Activated B cell treated with CpG ODN at 0.5 μM for 24 hours (primary cell): ENCODE measurements at regions not wholly inside any gene's neighbourhood (a gene's known extent, or its start where the extent isn't known, plus 50 kb on each side); places are given as distances from the start of the nearest gene placed in this dataset.

Experiments
- ATAC-seq: fragments of 200-7000 bp; cut with Tn5 transposase; one replicate; pipeline ENCODE4 v1.10.0; 2021; ENCODE audit warnings: low read depth, mild to moderate bottlenecking, moderate library complexity
- CTCF ChIA-PET: fragments of 350-600 bp; sonication (Branson Sonifier 250); formaldehyde crosslinking; loops from one replicate; lab custom pipeline; 2021; ENCODE audit warnings: antibody characterized with exemption; lab: Charles Lee
- POLR2A ChIA-PET: fragments of 350-600 bp; sonication (Branson Sonifier 250); formaldehyde crosslinking; loops from one replicate; lab custom pipeline; 2021; ENCODE audit warnings: antibody characterized with exemption; lab: Charles Lee
- DNase-seq: peaks from one replicate; pipeline ENCODE4 v3.0.0; 2022
- H3K27ac Mint-ChIP-seq: one replicate; pipeline ENCODE4 v1.8.0; 2020; ENCODE audit warnings: mixed read lengths
- H3K27me3 Mint-ChIP-seq: one replicate; pipeline ENCODE4 v1.8.0; 2021; ENCODE audit warnings: mixed read lengths
- H3K36me3 Mint-ChIP-seq: one replicate; pipeline ENCODE4 v1.8.0; 2021; ENCODE audit warnings: low read depth, mixed read lengths
- H3K4me1 Mint-ChIP-seq: one replicate; pipeline ENCODE4 v1.8.0; 2021; ENCODE audit warnings: mixed read lengths
- H3K4me3 Mint-ChIP-seq: one replicate; pipeline ENCODE4 v1.8.0; 2020; ENCODE audit warnings: mild to moderate bottlenecking, mixed read lengths
- H3K9me3 Mint-ChIP-seq: one replicate; pipeline ENCODE4 v1.8.0; 2020; ENCODE audit warnings: mixed read lengths
- CTCF ChIP-seq: fragments of 200-600 bp; IDR thresholded peaks from one replicate; pipeline ENCODE4 v1.8.0; 2022; ENCODE audit warnings: antibody characterized with exemption, mild to moderate bottlenecking
- intact Hi-C: fragments of 100-400 bp; cut with micrococcal nuclease; formaldehyde crosslinking; loops from one replicate; pipeline ENCODE4 v1.15.1; 2024

- H3K4me3 Mint-ChIP-seq: no peak overlapping the region
- peaks cover 4% of the 10 kb centered on the region for H3K4me1 Mint-ChIP-seq
- H3K27me3 Mint-ChIP-seq: peaks cover 3% of the 10 kb centered on the region
- no peaks in the 10 kb centered on the region for H3K36me3 Mint-ChIP-seq
- peaks cover 5% of the 10 kb centered on the region for H3K9me3 Mint-ChIP-seq
- TF ChIP-seq CTCF: no peak
- DNase-seq (no peak), ATAC-seq (no peak)
- H3K27ac Mint-ChIP-seq: no peak overlapping the region
- POLR2A ChIA-PET: no interaction called here
- intact Hi-C loops: no loop called here
- CTCF ChIA-PET: no interaction called here
Observed at GRCh38 chr1:88274431-88274830, 409.6 kb upstream of the PKN2 start.

- H3K4me3 Mint-ChIP-seq: no peak overlapping the region
- ATAC-seq: no peak
- TF ChIP-seq CTCF: no peak
- H3K36me3 Mint-ChIP-seq: no peaks in the 10 kb centered on the region
- H3K27ac Mint-ChIP-seq: no peak overlapping the region
- peaks cover 7% of the 10 kb centered on the region for H3K9me3 Mint-ChIP-seq
- ChIA-PET POLR2A (no interaction called here), CTCF (no interaction called here)
- intact Hi-C loops: no loop called here
- peaks cover 4% of the 10 kb centered on the region for H3K4me1 Mint-ChIP-seq
- DNase-seq: no peak
- H3K27me3 Mint-ChIP-seq: peaks cover 3% of the 10 kb centered on the region
Observed at GRCh38 chr1:88275259-88275862, 408.7 kb upstream of the PKN2 start.

GRCh38 chr1:88276163-88276562, 407.9 kb upstream of the PKN2 start:
- POLR2A ChIA-PET: no interaction called here
- H3K27ac Mint-ChIP-seq: no peak overlapping the region
- no peak for TF ChIP-seq CTCF
- H3K9me3 Mint-ChIP-seq: peaks cover 7% of the 10 kb centered on the region
- H3K36me3 Mint-ChIP-seq: no peaks in the 10 kb centered on the region
- H3K4me1 Mint-ChIP-seq: peaks cover 4% of the 10 kb centered on the region
- H3K4me3 Mint-ChIP-seq: no peak overlapping the region
- H3K27me3 Mint-ChIP-seq: no peaks in the 10 kb centered on the region
- DNase-seq (no peak), ATAC-seq (no peak)
- intact Hi-C loops: no loop called here
- CTCF ChIA-PET: no interaction called here

GRCh38 chr1:88284066-88284465, 400.0 kb upstream of the PKN2 start:
- Mint-ChIP-seq H3K36me3 (no peaks in the 10 kb centered on the region), H3K4me3 (no peak overlapping the region), H3K27ac (no peak overlapping the region), H3K27me3 (no peaks in the 10 kb centered on the region), H3K4me1 (no peaks in the 10 kb centered on the region), H3K9me3 (peaks cover 4% of the 10 kb centered on the region)
- ATAC-seq: no peak
- intact Hi-C loops: no loop called here
- CTCF ChIA-PET: no interaction called here
- POLR2A ChIA-PET: no interaction called here
- no peak for TF ChIP-seq CTCF
- DNase-seq: no peak

- H3K4me3 Mint-ChIP-seq: no peak overlapping the region
- ATAC-seq (no peak), DNase-seq (no peak)
- H3K27ac Mint-ChIP-seq: no peak overlapping the region
- TF ChIP-seq CTCF: no peak
- H3K4me1 Mint-ChIP-seq: no peaks in the 10 kb centered on the region
- H3K27me3 Mint-ChIP-seq: no peaks in the 10 kb centered on the region
- ChIA-PET POLR2A (no interaction called here), CTCF (no interaction called here)
- H3K9me3 Mint-ChIP-seq: peaks cover under 1% of the 10 kb centered on the region
- H3K36me3 Mint-ChIP-seq: no peaks in the 10 kb centered on the region
- intact Hi-C loops: no loop called here
Observed at GRCh38 chr1:88284666-88285366, 399.3 kb upstream of the PKN2 start.
